Loucy (cell line): ENCODE measurements at regions not wholly inside any gene's neighbourhood (a gene's known extent, or its start where the extent isn't known, plus 50 kb on each side); places are given as distances from the start of the nearest gene placed in this dataset.

Experiments used
- H2AFZ ChIP-seq: fragments of 200-600 bp; sonication (generic); 2 replicates; pipeline ENCODE4 v1.6.0; 2016; ENCODE audit warnings: antibody characterized with exemption, mild to moderate bottlenecking, low read length, moderate library complexity
- H3F3A ChIP-seq: fragments of 200-600 bp; 2 replicates; pipeline ENCODE4 v1.6.0; 2016; ENCODE audit warnings: antibody characterized with exemption, low read depth, mild to moderate bottlenecking
- H3K27me3 ChIP-seq: fragments of 200-600 bp; sonication (generic); 2 replicates; pipeline ENCODE4 v1.6.1; 2014; ENCODE audit warnings: low read length, mild to moderate bottlenecking; ENCODE audit not compliant: insufficient read depth, poor library complexity, severe bottlenecking
- H3K36me3 ChIP-seq: fragments of 200-600 bp; sonication (generic); 2 replicates; pipeline ENCODE4 v1.6.1; 2016; ENCODE audit warnings: low read length; ENCODE audit not compliant: insufficient read depth
- H3K4me1 ChIP-seq: fragments of 200-600 bp; sonication (generic); 2 replicates; pipeline ENCODE4 v1.5.1; 2014; ENCODE audit warnings: low read length, mild to moderate bottlenecking; ENCODE audit not compliant: insufficient read depth, poor library complexity, severe bottlenecking
- H3K4me2 ChIP-seq: fragments of 200-600 bp; sonication (generic); 2 replicates; pipeline ENCODE4 v1.6.0; 2014; ENCODE audit warnings: antibody characterized with exemption, low read length, low read depth, mild to moderate bottlenecking; ENCODE audit not compliant: poor library complexity, severe bottlenecking
- H3K4me3 ChIP-seq: fragments of 200-600 bp; sonication (generic); 2 replicates; pipeline ENCODE4 v1.5.1; 2014; ENCODE audit warnings: low read length, mild to moderate bottlenecking, mixed read lengths; ENCODE audit not compliant: poor library complexity, severe bottlenecking
- H3K79me2 ChIP-seq: fragments of 200-600 bp; sonication (generic); 2 replicates; pipeline ENCODE4 v1.6.1; 2014; ENCODE audit warnings: low read length; ENCODE audit not compliant: insufficient read depth
- H3K9ac ChIP-seq: fragments of 200-600 bp; sonication (generic); 2 replicates; pipeline ENCODE4 v1.6.0; 2014; ENCODE audit warnings: mild to moderate bottlenecking, low read depth, low read length, moderate library complexity; ENCODE audit not compliant: poor library complexity, severe bottlenecking
- H3K9me2 ChIP-seq: fragments of 200-600 bp; sonication (generic); replicated peaks from 2 replicates; pipeline ENCODE4 v1.6.1; 2016; ENCODE audit warnings: low read depth, low read length, mixed read lengths
- H3K9me3 ChIP-seq: fragments of 200-600 bp; sonication (generic); 2 replicates; pipeline ENCODE4 v1.6.1; 2014; ENCODE audit warnings: mild to moderate bottlenecking, antibody characterized with exemption, low read length, low read depth; ENCODE audit not compliant: insufficient read depth
- H4K20me1 ChIP-seq: fragments of 200-600 bp; sonication (generic); 2 replicates; pipeline ENCODE4 v1.6.0; 2014; ENCODE audit warnings: antibody characterized with exemption, low read length, mild to moderate bottlenecking; ENCODE audit not compliant: insufficient read depth, poor library complexity, severe bottlenecking
- EZH2phosphoT487 ChIP-seq: fragments of 200-600 bp; IDR thresholded peaks from 2 replicates; pipeline ENCODE4 v1.6.1; 2018; ENCODE audit warnings: antibody characterized with exemption, mild to moderate bottlenecking, moderate library complexity, borderline replicate concordance
- TF ChIP-seq, protein P1 (sequence below): fragments of 200-600 bp; sonication (generic); conservative IDR thresholded peaks from 2 replicates; pipeline ENCODE4 v1.5.1; 2014; ENCODE audit warnings: mild to moderate bottlenecking, antibody characterized with exemption, low read length

DNA sequence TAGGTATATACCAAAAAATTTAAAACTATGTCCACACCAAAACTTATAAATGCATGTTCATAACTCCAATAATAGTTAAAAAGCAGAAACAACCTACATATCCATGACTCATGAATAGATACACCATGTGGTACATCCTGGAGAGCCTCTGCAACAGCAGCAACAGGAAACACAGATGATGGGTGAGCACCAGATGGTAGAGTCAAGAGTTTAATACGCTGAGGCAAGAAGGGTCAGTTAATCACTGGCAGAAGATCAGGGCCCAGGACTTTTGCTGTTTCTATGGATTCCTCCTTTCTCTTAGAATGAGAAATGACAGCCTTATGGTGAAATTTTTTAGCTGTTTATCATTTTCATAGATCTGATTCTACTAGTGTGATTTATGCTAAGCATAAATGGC is 351.8 kb upstream of the ADAMTSL1 start:
- no peak overlapping the region for H2AFZ ChIP-seq
- H3K9me3 ChIP-seq: no peaks in the 10 kb centered on the region
- no peak overlapping the region for H3K4me3 ChIP-seq
- peak overlapping the region; percentile 21 for H3K4me2 ChIP-seq
- peaks cover 6% of the 10 kb centered on the region for H3K4me1 ChIP-seq
- H3K27me3 ChIP-seq: no peaks in the 10 kb centered on the region
- no peaks in the 10 kb centered on the region for H3F3A ChIP-seq
- TF ChIP-seq, protein P1, sequence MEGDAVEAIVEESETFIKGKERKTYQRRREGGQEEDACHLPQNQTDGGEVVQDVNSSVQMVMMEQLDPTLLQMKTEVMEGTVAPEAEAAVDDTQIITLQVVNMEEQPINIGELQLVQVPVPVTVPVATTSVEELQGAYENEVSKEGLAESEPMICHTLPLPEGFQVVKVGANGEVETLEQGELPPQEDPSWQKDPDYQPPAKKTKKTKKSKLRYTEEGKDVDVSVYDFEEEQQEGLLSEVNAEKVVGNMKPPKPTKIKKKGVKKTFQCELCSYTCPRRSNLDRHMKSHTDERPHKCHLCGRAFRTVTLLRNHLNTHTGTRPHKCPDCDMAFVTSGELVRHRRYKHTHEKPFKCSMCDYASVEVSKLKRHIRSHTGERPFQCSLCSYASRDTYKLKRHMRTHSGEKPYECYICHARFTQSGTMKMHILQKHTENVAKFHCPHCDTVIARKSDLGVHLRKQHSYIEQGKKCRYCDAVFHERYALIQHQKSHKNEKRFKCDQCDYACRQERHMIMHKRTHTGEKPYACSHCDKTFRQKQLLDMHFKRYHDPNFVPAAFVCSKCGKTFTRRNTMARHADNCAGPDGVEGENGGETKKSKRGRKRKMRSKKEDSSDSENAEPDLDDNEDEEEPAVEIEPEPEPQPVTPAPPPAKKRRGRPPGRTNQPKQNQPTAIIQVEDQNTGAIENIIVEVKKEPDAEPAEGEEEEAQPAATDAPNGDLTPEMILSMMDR: no peak
- no peak for TF ChIP-seq EZH2phosphoT487
- H3K9me2 ChIP-seq: no peaks in the 10 kb centered on the region
- no peaks in the 10 kb centered on the region for H4K20me1 ChIP-seq
- no peaks in the 10 kb centered on the region for H3K36me3 ChIP-seq
- no peaks in the 10 kb centered on the region for H3K79me2 ChIP-seq
- no peak overlapping the region for H3K9ac ChIP-seq

DNA sequence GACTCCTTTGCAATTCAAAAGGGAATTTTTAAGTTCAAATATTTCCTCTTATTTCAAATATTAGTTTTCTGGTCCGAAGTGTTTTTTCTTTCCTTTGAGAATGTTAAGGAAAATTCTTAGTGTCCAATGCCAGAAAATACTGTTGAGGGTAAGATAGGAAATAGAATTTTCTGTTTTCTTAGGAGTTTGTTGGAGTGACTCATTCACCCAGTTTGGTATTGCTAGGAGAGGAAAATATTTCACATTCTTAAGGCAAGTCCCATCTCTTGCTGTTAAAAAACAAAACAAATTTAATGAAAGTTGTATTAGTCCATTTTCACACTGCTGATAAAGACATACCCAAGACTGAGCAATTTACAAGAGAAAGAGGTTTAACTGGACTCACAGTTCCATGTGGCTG is 349.2 kb upstream of the ADAMTSL1 start:
- Histone ChIP-seq H3K36me3 (no peaks in the 10 kb centered on the region), H3K27me3 (no peaks in the 10 kb centered on the region), H2AFZ (no peak overlapping the region), H3K9me2 (no peaks in the 10 kb centered on the region), H3K79me2 (no peaks in the 10 kb centered on the region), H3K4me3 (no peak overlapping the region), H3K4me2 (no peak overlapping the region), H3K9ac (no peak overlapping the region), H4K20me1 (no peaks in the 10 kb centered on the region), H3F3A (no peaks in the 10 kb centered on the region), H3K4me1 (peaks cover 6% of the 10 kb centered on the region), H3K9me3 (no peaks in the 10 kb centered on the region)
- TF ChIP-seq EZH2phosphoT487: no peak
- TF ChIP-seq, protein P1: no peak

- H4K20me1 ChIP-seq: no peaks in the 10 kb centered on the region
- H3K79me2 ChIP-seq: no peaks in the 10 kb centered on the region
- no peaks in the 10 kb centered on the region for H3F3A ChIP-seq
- H2AFZ ChIP-seq: no peak overlapping the region
- no peak overlapping the region for H3K9ac ChIP-seq
- no peak overlapping the region for H3K4me3 ChIP-seq
- H3K4me2 ChIP-seq: no peak overlapping the region
- H3K27me3 ChIP-seq: no peaks in the 10 kb centered on the region
- H3K4me1 ChIP-seq: peaks cover 6% of the 10 kb centered on the region
- no peaks in the 10 kb centered on the region for H3K9me2 ChIP-seq
- no peaks in the 10 kb centered on the region for H3K36me3 ChIP-seq
- TF ChIP-seq, protein P1: no peak
- TF ChIP-seq EZH2phosphoT487: no peak
- no peaks in the 10 kb centered on the region for H3K9me3 ChIP-seq
These were observed 347.0 kb upstream of the ADAMTSL1 start for GRCh38 chr9:18126831-18127498.
